ENCODE measurements at regions not wholly inside any gene's neighbourhood (a gene's known extent, or its start where the extent isn't known, plus 50 kb on each side); places are given as distances from the start of the nearest gene placed in this dataset.

- TF ChIP-seq EZH2phosphoT487 (IDR thresholded peaks at IDR 0.05; ENCODE audit: borderline replicate concordance, low read length): no peak
- no peak for TF ChIP-seq EZH2 (IDR thresholded peaks at IDR 0.05; ENCODE audit: low read length, unreplicated experiment)
- TF ChIP-seq, protein P1, sequence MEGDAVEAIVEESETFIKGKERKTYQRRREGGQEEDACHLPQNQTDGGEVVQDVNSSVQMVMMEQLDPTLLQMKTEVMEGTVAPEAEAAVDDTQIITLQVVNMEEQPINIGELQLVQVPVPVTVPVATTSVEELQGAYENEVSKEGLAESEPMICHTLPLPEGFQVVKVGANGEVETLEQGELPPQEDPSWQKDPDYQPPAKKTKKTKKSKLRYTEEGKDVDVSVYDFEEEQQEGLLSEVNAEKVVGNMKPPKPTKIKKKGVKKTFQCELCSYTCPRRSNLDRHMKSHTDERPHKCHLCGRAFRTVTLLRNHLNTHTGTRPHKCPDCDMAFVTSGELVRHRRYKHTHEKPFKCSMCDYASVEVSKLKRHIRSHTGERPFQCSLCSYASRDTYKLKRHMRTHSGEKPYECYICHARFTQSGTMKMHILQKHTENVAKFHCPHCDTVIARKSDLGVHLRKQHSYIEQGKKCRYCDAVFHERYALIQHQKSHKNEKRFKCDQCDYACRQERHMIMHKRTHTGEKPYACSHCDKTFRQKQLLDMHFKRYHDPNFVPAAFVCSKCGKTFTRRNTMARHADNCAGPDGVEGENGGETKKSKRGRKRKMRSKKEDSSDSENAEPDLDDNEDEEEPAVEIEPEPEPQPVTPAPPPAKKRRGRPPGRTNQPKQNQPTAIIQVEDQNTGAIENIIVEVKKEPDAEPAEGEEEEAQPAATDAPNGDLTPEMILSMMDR (conservative IDR thresholded peaks at IDR 0.05; ENCODE audit: low read depth, low read length): no peak
- Histone ChIP-seq H4K20me1 (ENCODE audit: low read length) (no peaks in the 10 kb centered on the region), H3K4me2 (ENCODE audit: low read length) (no peak overlapping the region), H3K4me3 (ENCODE audit: low read length) (no peak overlapping the region), H3K27ac (ENCODE audit: low read length) (no peak overlapping the region), H2AFZ (ENCODE audit: low read length) (no peak overlapping the region), H3F3A (ENCODE audit: low read length, unreplicated experiment) (no peaks in the 10 kb centered on the region), H3K27me3 (ENCODE audit: low read length) (no peaks in the 10 kb centered on the region), H3K36me3 (ENCODE audit: low read depth, low read length) (no peaks in the 10 kb centered on the region), H3K9me3 (ENCODE audit: low read length) (no peaks in the 10 kb centered on the region), H3K79me2 (ENCODE audit: low read length) (no peaks in the 10 kb centered on the region), H3K9ac (ENCODE audit: low read length) (no peak overlapping the region), H3K4me1 (ENCODE audit: insufficient read depth, low read length) (no peaks in the 10 kb centered on the region), H3K9me2 (replicated peaks; ENCODE audit: low read length) (no peaks in the 10 kb centered on the region)
- intact Hi-C loops (cut with micrococcal nuclease): no loop called here
- no TSS peak for BruUV-seq (replicated peaks)
- ChIA-PET POLR2A (ENCODE audit: unreplicated experiment) (no interaction called here), CTCF (no interaction called here)
- DNase-seq (no peak), ATAC-seq (no peak)
Measured at GRCh38 chr6:166052837-166053236, 114.8 kb downstream of the TBXT start.

- H3K79me2 ChIP-seq (ENCODE audit: low read length): no peaks in the 10 kb centered on the region
- no peaks in the 10 kb centered on the region for H3K9me3 ChIP-seq (ENCODE audit: low read length)
- H3K36me3 ChIP-seq (ENCODE audit: low read depth, low read length): no peaks in the 10 kb centered on the region
- no peak for ATAC-seq
- no peaks in the 10 kb centered on the region for H3K4me1 ChIP-seq (ENCODE audit: insufficient read depth, low read length)
- no peaks in the 10 kb centered on the region for H3K27me3 ChIP-seq (ENCODE audit: low read length)
- BruUV-seq (replicated peaks): no TSS peak
- ChIA-PET POLR2A (ENCODE audit: unreplicated experiment) (no interaction called here), CTCF (no interaction called here)
- TF ChIP-seq EZH2 (IDR thresholded peaks at IDR 0.05; ENCODE audit: low read length, unreplicated experiment) (no peak), EZH2phosphoT487 (IDR thresholded peaks at IDR 0.05; ENCODE audit: borderline replicate concordance, low read length) (no peak)
- TF ChIP-seq, protein P1 (conservative IDR thresholded peaks at IDR 0.05; ENCODE audit: low read depth, low read length): no peak
- no peaks in the 10 kb centered on the region for H3F3A ChIP-seq (ENCODE audit: low read length, unreplicated experiment)
- H2AFZ ChIP-seq (ENCODE audit: low read length): no peak overlapping the region
- no peaks in the 10 kb centered on the region for H4K20me1 ChIP-seq (ENCODE audit: low read length)
- H3K9ac ChIP-seq (ENCODE audit: low read length): no peak overlapping the region
- no peak overlapping the region for H3K4me2 ChIP-seq (ENCODE audit: low read length)
- intact Hi-C loops (cut with micrococcal nuclease): no loop called here
- no peak overlapping the region for H3K27ac ChIP-seq (ENCODE audit: low read length)
- DNase-seq: no peak
- H3K9me2 ChIP-seq (replicated peaks; ENCODE audit: low read length): no peaks in the 10 kb centered on the region
- no peak overlapping the region for H3K4me3 ChIP-seq (ENCODE audit: low read length)
Measured at GRCh38 chr6:166050559-166050958, 117.1 kb downstream of the TBXT start.

DNA sequence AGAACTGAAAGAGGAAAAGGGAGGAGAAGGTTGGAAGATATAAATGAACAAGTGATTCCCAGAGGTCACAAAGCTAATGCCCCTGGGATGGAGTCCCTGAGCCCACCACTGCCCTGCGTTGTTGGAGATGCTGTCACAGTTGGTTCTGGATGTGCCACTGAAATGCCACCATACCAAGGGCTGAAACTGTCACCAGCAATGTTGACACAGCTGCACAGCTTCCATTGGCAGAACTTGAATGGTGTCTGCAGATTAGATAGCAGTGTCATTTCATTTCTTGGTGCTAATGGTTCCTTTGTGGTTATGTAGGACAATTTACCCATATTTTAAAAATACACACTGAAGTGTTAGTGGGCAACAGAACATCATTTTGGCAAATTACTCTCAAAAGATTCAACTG is 120.7 kb downstream of the TBXT start:
- Histone ChIP-seq H3K9me3 (ENCODE audit: low read length) (no peaks in the 10 kb centered on the region), H2AFZ (ENCODE audit: low read length) (no peak overlapping the region), H3K27ac (ENCODE audit: low read length) (no peak overlapping the region), H3K9me2 (replicated peaks; ENCODE audit: low read length) (no peaks in the 10 kb centered on the region), H3K4me3 (ENCODE audit: low read length) (no peak overlapping the region), H3F3A (ENCODE audit: low read length, unreplicated experiment) (no peaks in the 10 kb centered on the region), H3K9ac (ENCODE audit: low read length) (no peak overlapping the region), H3K79me2 (ENCODE audit: low read length) (no peaks in the 10 kb centered on the region), H3K27me3 (ENCODE audit: low read length) (no peaks in the 10 kb centered on the region), H3K4me1 (ENCODE audit: insufficient read depth, low read length) (no peaks in the 10 kb centered on the region), H3K36me3 (ENCODE audit: low read depth, low read length) (no peaks in the 10 kb centered on the region), H4K20me1 (ENCODE audit: low read length) (no peaks in the 10 kb centered on the region), H3K4me2 (ENCODE audit: low read length) (no peak overlapping the region)
- ChIA-PET POLR2A (ENCODE audit: unreplicated experiment) (no interaction called here), CTCF (no interaction called here)
- intact Hi-C loops (cut with micrococcal nuclease): no loop called here
- no peak for TF ChIP-seq EZH2phosphoT487 (IDR thresholded peaks at IDR 0.05; ENCODE audit: borderline replicate concordance, low read length)
- no peak for TF ChIP-seq EZH2 (IDR thresholded peaks at IDR 0.05; ENCODE audit: low read length, unreplicated experiment)
- TF ChIP-seq, protein P1 (conservative IDR thresholded peaks at IDR 0.05; ENCODE audit: low read depth, low read length): no peak
- no peak for DNase-seq
- ATAC-seq: no peak
- BruUV-seq (replicated peaks): no TSS peak
